K562 (cell line): ENCODE measurements at regions not wholly inside any gene's neighbourhood (a gene's known extent, or its start where the extent isn't known, plus 50 kb on each side); places are given as distances from the start of the nearest gene placed in this dataset.
A peak's percentile ranks its signal among the peaks of the same experiment; 100 is the strongest.

ENCODE experiments used
- ATAC-seq: fragments of 200-7000 bp; cut with Tn5 transposase; 3 replicates; pipeline ENCODE4 v1.9.1; 2020; ENCODE audit warnings: moderate library complexity
- BruUV-seq: library from RNA; stranded (reverse); fragments of 400-500 nt; replicated peaks from 2 replicates; lab custom pipeline; 2021; lab: Mats Ljungman, UMichigan
- CTCF ChIA-PET: fragments of 300-600 bp; formaldehyde crosslinking; extraction: SDS; loops from one replicate; lab custom pipeline; 2021; ENCODE audit warnings: low intra/inter-chr PET ratio; lab: Yijun Ruan, JAX
- POLR2A ChIA-PET: fragments of 300-600, 350-650 bp; sonication (Branson Sonifier 250); formaldehyde crosslinking; extraction: SDS; loops from one replicate; lab custom pipeline; 2021; ENCODE audit warnings: antibody characterized with exemption, inconsistent platforms; lab: Yijun Ruan, JAX
- DNase-seq, 4 experiments: peaks; one replicate each; pipeline versions ENCODE4 v3.0.0 to v3.0.0-alpha.2; 2011 to 2018; ENCODE audit warnings: low spot score in 3 of 4, mixed read lengths in 3 of 4; ENCODE audit errors: extremely low read depth in 1 of 4
- FAIRE-seq: peaks from 2 replicates; lab custom pipeline; 2011; peaks lifted over from hg19 to GRCh38; lab: Jason Lieb, UNC
- H2AFZ ChIP-seq: 2 replicates; pipeline ENCODE4 v1.6.0; 2011; ENCODE audit warnings: low read depth, low read length, control low read depth, inconsistent platforms
- H3K27ac ChIP-seq: fragments of 200-600 bp; 3 replicates; pipeline ENCODE4 v1.8.0; 2011; ENCODE audit warnings: low read depth, mild to moderate bottlenecking, control low read depth, inconsistent platforms, low read length, moderate library complexity, mixed read lengths; ENCODE audit errors: extremely low read depth
- H3K27me3 ChIP-seq, 2 experiments: fragments of 300-600 bp in 1 of 2; 2 replicates in 1 of 2; 3 replicates in 1 of 2; pipeline versions ENCODE4 v1.6.0 to v1.8.0; 2011; ENCODE audit warnings: inconsistent platforms in 2 of 2, low read length in 2 of 2, mild to moderate bottlenecking in 1 of 2, mixed read lengths in 1 of 2, moderate library complexity in 1 of 2; ENCODE audit not compliant: control insufficient read depth in 2 of 2, insufficient read depth in 2 of 2
- H3K36me3 ChIP-seq: fragments of 300-600 bp; 3 replicates; pipeline ENCODE4 v1.8.0; 2011; ENCODE audit warnings: mild to moderate bottlenecking, low read length, inconsistent platforms; ENCODE audit not compliant: control insufficient read depth, insufficient read depth
- H3K4me1 ChIP-seq, 2 experiments: fragments of 200-600 bp in 1 of 2; replicated peaks in 1 of 2; 2 replicates in 1 of 2; 3 replicates in 1 of 2; pipeline versions ENCODE4 v1.5.1 to v1.8.0; 2011; ENCODE audit warnings: inconsistent platforms in 2 of 2, low read length in 2 of 2, mild to moderate bottlenecking in 1 of 2, mixed read lengths in 1 of 2, moderate library complexity in 1 of 2; ENCODE audit not compliant: control insufficient read depth in 2 of 2, insufficient read depth in 2 of 2
- H3K4me2 ChIP-seq: 2 replicates; pipeline ENCODE4 v1.6.1; 2011; ENCODE audit warnings: low read length, control low read depth, inconsistent platforms, mixed read lengths; ENCODE audit not compliant: insufficient read depth
- H3K4me3 ChIP-seq: fragments of 200-600 bp; sonication (generic), shearing (Covaris generic); 2 replicates; pipeline ENCODE4 v1.5.1; 2016; ENCODE audit warnings: control low read depth, inconsistent platforms
- H3K79me2 ChIP-seq: fragments of 200-600 bp; 3 replicates; pipeline ENCODE4 v1.8.0; 2011; ENCODE audit warnings: low read length, inconsistent platforms; ENCODE audit not compliant: control insufficient read depth, insufficient read depth
- H3K9ac ChIP-seq, 2 experiments: 2 replicates each; pipeline versions ENCODE4 v1.6.0 to v1.6.1; 2011; ENCODE audit warnings: low read depth in 2 of 2, low read length in 2 of 2, control low read depth in 1 of 2, inconsistent platforms in 1 of 2, mild to moderate bottlenecking in 1 of 2, mixed read lengths in 1 of 2; ENCODE audit not compliant: insufficient read depth in 1 of 2
- H3K9me1 ChIP-seq: one replicate; pipeline ENCODE4 v1.6.0; 2011; ENCODE audit warnings: inconsistent platforms, mild to moderate bottlenecking, low read length, moderate library complexity; ENCODE audit not compliant: control insufficient read depth, insufficient read depth
- H3K9me3 ChIP-seq: replicated peaks from 2 replicates; pipeline ENCODE4 v1.5.1; 2011; ENCODE audit warnings: low read depth, low read length, inconsistent platforms; ENCODE audit not compliant: control insufficient read depth, insufficient read depth
- H4K20me1 ChIP-seq: replicated peaks from 2 replicates; pipeline ENCODE4 v1.6.1; 2011; ENCODE audit warnings: low read length, inconsistent platforms, mixed read lengths; ENCODE audit not compliant: control insufficient read depth, insufficient read depth
- ZNF140 ChIP-seq: fragments of 250-450 bp; sonication (Bioruptor Pico); IDR thresholded peaks from 2 replicates; pipeline ENCODE4 v1.8.0; 2021; ENCODE audit warnings: moderate library complexity, mild to moderate bottlenecking, inconsistent platforms
- ZNF316 ChIP-seq: fragments of 450-650 bp; IDR thresholded peaks from 2 replicates; pipeline ENCODE4 v1.6.1; 2016
- WGBS: fragments of 100-300 bp; shearing (Covaris generic); methylation state at CpG from one replicate; pipeline ENCODE4 v1.1.6; 2016; ENCODE audit warnings: low coverage, mixed read lengths; ENCODE audit not compliant: insufficient coverage; ENCODE audit errors: missing lambda C conversion rate; 5-methylcytosine and 5-hydroxymethylcytosine counted together
- in situ Hi-C: fragments of 300-500 bp; cut with MboI; formaldehyde crosslinking; loops from 4 replicates; pipeline ENCODE4 v1.15.0; 2018; ENCODE audit warnings: inconsistent platforms, mixed read lengths
- intact Hi-C: fragments of 100-400 bp; cut with micrococcal nuclease; formaldehyde crosslinking; loops from 2 replicates; pipeline ENCODE4 v1.14.2; 2022
- TF ChIP-seq, protein P1 (sequence below): sonication (generic); IDR thresholded peaks from 2 replicates; pipeline ENCODE4 v1.6.1; 2016

DNA sequence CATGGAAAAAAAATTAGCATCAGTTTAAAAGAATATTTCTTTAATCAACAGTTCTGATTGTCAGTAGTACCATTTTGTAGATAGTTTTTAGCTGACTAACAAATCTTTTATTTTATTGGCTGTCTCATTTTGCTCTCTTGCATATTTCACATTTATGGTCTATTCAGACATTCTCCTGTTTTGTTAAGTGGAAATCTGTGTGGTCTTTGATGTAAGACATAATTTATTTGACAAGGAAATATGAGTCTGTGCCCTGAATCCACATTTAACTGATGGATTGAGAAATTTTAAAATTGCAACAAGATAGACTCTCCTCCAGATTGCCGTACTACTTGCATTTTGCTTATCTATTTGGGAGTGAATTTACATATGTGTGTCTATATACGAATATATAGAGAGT lies 96.3 kb upstream of the ATP5MC3 start:
- FAIRE-seq (no peak), ATAC-seq (no peak), DNase-seq (no peak)
- no peaks in the 10 kb centered on the region for H3K9me3 ChIP-seq
- in situ Hi-C loops = no loop called here
- H3K9me1 ChIP-seq = no peaks in the 10 kb centered on the region
- no peak overlapping the region for H3K4me2 ChIP-seq
- no peaks in the 10 kb centered on the region for H4K20me1 ChIP-seq
- no peaks in the 10 kb centered on the region for H3K36me3 ChIP-seq
- no peak overlapping the region for H2AFZ ChIP-seq
- H3K27me3 ChIP-seq = no peaks in the 10 kb centered on the region
- H3K9ac ChIP-seq = no peak overlapping the region
- H3K4me3 ChIP-seq = no peak overlapping the region
- intact Hi-C loops = no loop called here
- ChIA-PET CTCF (no interaction called here), POLR2A (no interaction called here)
- WGBS = 0% methylated on average over 2 of the region's 2 CpGs
- H3K4me1 ChIP-seq = no peaks in the 10 kb centered on the region
- no peaks in the 10 kb centered on the region for H3K79me2 ChIP-seq
- peak; percentile 37; the same call in 1 of the 2 replicates for TF ChIP-seq ZNF316
- TF ChIP-seq, protein P1, sequence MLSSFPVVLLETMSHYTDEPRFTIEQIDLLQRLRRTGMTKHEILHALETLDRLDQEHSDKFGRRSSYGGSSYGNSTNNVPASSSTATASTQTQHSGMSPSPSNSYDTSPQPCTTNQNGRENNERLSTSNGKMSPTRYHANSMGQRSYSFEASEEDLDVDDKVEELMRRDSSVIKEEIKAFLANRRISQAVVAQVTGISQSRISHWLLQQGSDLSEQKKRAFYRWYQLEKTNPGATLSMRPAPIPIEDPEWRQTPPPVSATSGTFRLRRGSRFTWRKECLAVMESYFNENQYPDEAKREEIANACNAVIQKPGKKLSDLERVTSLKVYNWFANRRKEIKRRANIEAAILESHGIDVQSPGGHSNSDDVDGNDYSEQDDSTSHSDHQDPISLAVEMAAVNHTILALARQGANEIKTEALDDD = no peak
- no peak overlapping the region for H3K27ac ChIP-seq
- BruUV-seq = no TSS peak

- in situ Hi-C loops (no loop called here), intact Hi-C loops (no loop called here)
- Histone ChIP-seq H3K9me3 (no peaks in the 10 kb centered on the region), H3K4me2 (no peak overlapping the region), H3K4me3 (no peak overlapping the region), H4K20me1 (no peaks in the 10 kb centered on the region), H3K9ac (no peak overlapping the region), H3K27me3 (peaks cover 0 to 8% of the 10 kb centered on the region in 2 experiments; a peak in 1 of 5 replicates), H3K9me1 (no peaks in the 10 kb centered on the region), H2AFZ (no peak overlapping the region)
- DNase-seq (no peak), FAIRE-seq (no peak), ATAC-seq (no peak)
- 0% methylated on average over 2 of the region's 2 CpGs for WGBS
- no TSS peak for BruUV-seq
- TF ChIP-seq ZNF140 = no peak
- TF ChIP-seq, all 486 proteins: peak for 0
- ChIA-PET POLR2A (interaction anchor here (0.6 kb wide), 1 partner anchor 457 kb away, joined by 3 read pairs; no protein-coding TSS in a partner anchor), CTCF (no interaction called here)
- Histone ChIP-seq H3K36me3 (no peaks in the 10 kb centered on the region), H3K4me1 (no peaks in the 10 kb centered on the region; a peak in 1 of 5 replicates), H3K79me2 (no peaks in the 10 kb centered on the region), H3K27ac (no peak overlapping the region)
Observed at GRCh38 chr2:175275539-175275938, 94.0 kb upstream of the ATP5MC3 start.
